Kidney (tissue), 13 donors: ENCODE measurements at regions not wholly inside any gene's neighbourhood (a gene's known extent, or its start where the extent isn't known, plus 50 kb on each side); places are given as distances from the start of the nearest gene placed in this dataset.

Experiments
- DNase-seq, 5 donors: peaks; one replicate each; pipeline ENCODE4 v3.0.0-alpha.2; 2013 to 2020
- FAIRE-seq: peaks from 2 replicates; lab custom pipeline; 2012; peaks lifted over from hg19 to GRCh38; lab: Jason Lieb, UNC
- H3K27ac ChIP-seq, 2 donors: one replicate each; pipeline ENCODE4 v1.7.0; 2013; ENCODE audit warnings: low read depth in 2 of 2, low read length in 2 of 2, inconsistent platforms in 1 of 2
- H3K27me3 ChIP-seq: one replicate; pipeline ENCODE4 v1.7.1; 2013; ENCODE audit warnings: low read length, inconsistent platforms; ENCODE audit not compliant: control insufficient read depth, insufficient read depth
- H3K36me3 ChIP-seq, 3 donors: one replicate each; pipeline versions ENCODE4 v1.7.0 to v1.7.1; 2013; ENCODE audit warnings: low read length in 3 of 3, control low read depth in 1 of 3, inconsistent platforms in 1 of 3; ENCODE audit not compliant: insufficient read depth in 3 of 3, control insufficient read depth in 2 of 3
- H3K4me1 ChIP-seq, 3 donors: one replicate each; pipeline versions ENCODE4 v1.7.0 to v1.7.1; 2013; ENCODE audit warnings: low read length in 3 of 3, inconsistent platforms in 1 of 3, low read depth in 1 of 3; ENCODE audit not compliant: control insufficient read depth in 2 of 3, insufficient read depth in 2 of 3
- H3K4me3 ChIP-seq, 3 donors: one replicate each; pipeline versions ENCODE4 v1.7.0 to v1.8.1; 2013; ENCODE audit warnings: low read length in 3 of 3, control low read depth in 1 of 3, inconsistent platforms in 1 of 3
- H3K9ac ChIP-seq, 3 donors: one replicate each; pipeline versions ENCODE4 v1.7.0 to v1.7.1; 2013; ENCODE audit warnings: low read length in 3 of 3, control low read depth in 1 of 3, inconsistent platforms in 1 of 3
- H3K9me3 ChIP-seq, 3 donors: one replicate each; pipeline versions ENCODE4 v1.7.0 to v1.7.1; 2013; ENCODE audit warnings: low read length in 3 of 3, control low read depth in 1 of 3, inconsistent platforms in 1 of 3; ENCODE audit not compliant: control insufficient read depth in 2 of 3, insufficient read depth in 1 of 3
- CTCF ChIP-seq: IDR thresholded peaks from 3 replicates; pipeline ENCODE4 v1.5.1; 2012; ENCODE audit warnings: mild to moderate bottlenecking, moderate library complexity, borderline replicate concordance; ENCODE audit not compliant: insufficient read depth; ENCODE audit errors: extremely low read depth
- intact Hi-C: fragments of 100-400 bp; cut with DNase I; formaldehyde crosslinking; loops from one replicate; pipeline ENCODE4 v1.11.1; 2022
- donor health status: control.
- donor health status: control.
- donor health status: control.
- donor health status: control.
- donor health status: control.
- donor health status: DM: yes; HTN: yes; CAD: no.
- donor health status: Normal renal cell carcinoma (clear cell type).

GRCh38 chr3:98657457-98657856, 64.0 kb upstream of the CPOX start:
- H3K9me3 ChIP-seq: no peaks in the 10 kb centered on the region
- DNase-seq: peak; percentile 29 to 76 (median 49)
- no peaks in the 10 kb centered on the region for H3K27me3 ChIP-seq
- no peak overlapping the region for H3K4me3 ChIP-seq
- no peak overlapping the region for H3K27ac ChIP-seq
- peak; percentile 35 for TF ChIP-seq CTCF
- intact Hi-C loops: no loop called here
- FAIRE-seq: no peak
- peak overlapping the region in 1 of 3 donors; percentile 23 for H3K9ac ChIP-seq
- H3K4me1 ChIP-seq: no peaks in the 10 kb centered on the region
- no peaks in the 10 kb centered on the region for H3K36me3 ChIP-seq

- Histone ChIP-seq H3K4me3 (no peak overlapping the region), H3K27ac (no peak overlapping the region), H3K27me3 (no peaks in the 10 kb centered on the region), H3K4me1 (no peaks in the 10 kb centered on the region), H3K9ac (no peak overlapping the region), H3K9me3 (no peaks in the 10 kb centered on the region), H3K36me3 (no peaks in the 10 kb centered on the region)
- intact Hi-C loops: no loop called here
- DNase-seq: no peak
- TF ChIP-seq CTCF: no peak
- no peak for FAIRE-seq
Measured at GRCh38 chr3:98662699-98663098, 69.3 kb upstream of the CPOX start.

GRCh38 chr3:98670020-98670419, 76.6 kb upstream of the CPOX start:
- TF ChIP-seq CTCF: no peak

GRCh38 chr3:98679986-98680385, 83.2 kb upstream of the ST3GAL6 start:
- no peaks in the 10 kb centered on the region for H3K36me3 ChIP-seq
- H3K27ac ChIP-seq: no peak overlapping the region
- H3K9me3 ChIP-seq: no peaks in the 10 kb centered on the region
- H3K27me3 ChIP-seq: no peaks in the 10 kb centered on the region
- TF ChIP-seq CTCF: no peak
- DNase-seq (no peak), FAIRE-seq (peak; percentile 30)
- intact Hi-C loops: no loop called here
- H3K9ac ChIP-seq: no peak overlapping the region
- no peaks in the 10 kb centered on the region for H3K4me1 ChIP-seq
- H3K4me3 ChIP-seq: no peak overlapping the region

More at GRCh38 chr3:98670020-98670419, 76.6 kb upstream of the CPOX start:
- no peaks in the 10 kb centered on the region for H3K36me3 ChIP-seq
- FAIRE-seq: no peak
- no peak for DNase-seq
- no peak overlapping the region for H3K27ac ChIP-seq
- intact Hi-C loops: no loop called here
- H3K9ac ChIP-seq: no peak overlapping the region
- no peaks in the 10 kb centered on the region for H3K27me3 ChIP-seq
- H3K9me3 ChIP-seq: no peaks in the 10 kb centered on the region
- H3K4me3 ChIP-seq: no peak overlapping the region
- H3K4me1 ChIP-seq: no peaks in the 10 kb centered on the region
